Karpas-422 (cell line): ENCODE measurements at regions not wholly inside any gene's neighbourhood (a gene's known extent, or its start where the extent isn't known, plus 50 kb on each side); places are given as distances from the start of the nearest gene placed in this dataset.

Experiments used
- DNase-seq: peaks from one replicate; pipeline ENCODE4 v3.0.0-alpha.2; 2015
- H2AFZ ChIP-seq: fragments of 200-600 bp; sonication (generic); 2 replicates; pipeline ENCODE4 v1.6.1; 2014; ENCODE audit warnings: antibody characterized with exemption, low read length, mixed read lengths
- H3K27ac ChIP-seq: fragments of 200-600 bp; sonication (generic); 2 replicates; pipeline ENCODE4 v1.5.1; 2014; ENCODE audit warnings: mild to moderate bottlenecking, low read length, moderate library complexity
- H3K27me3 ChIP-seq: fragments of 200-600 bp; sonication (generic); 2 replicates; pipeline ENCODE4 v1.6.1; 2014; ENCODE audit warnings: low read length, mixed read lengths
- H3K36me3 ChIP-seq: fragments of 200-600 bp; sonication (generic); 2 replicates; pipeline ENCODE4 v1.6.1; 2014; ENCODE audit warnings: low read length, mixed read lengths; ENCODE audit not compliant: insufficient read depth
- H3K4me1 ChIP-seq: fragments of 200-600 bp; sonication (generic); 2 replicates; pipeline ENCODE4 v1.6.1; 2014; ENCODE audit warnings: mild to moderate bottlenecking, low read length, mixed read lengths
- H3K4me2 ChIP-seq: fragments of 200-600 bp; sonication (generic); 2 replicates; pipeline ENCODE4 v1.6.1; 2014; ENCODE audit warnings: low read length, low read depth, mild to moderate bottlenecking; ENCODE audit not compliant: poor library complexity, severe bottlenecking
- H3K4me3 ChIP-seq: fragments of 200-600 bp; sonication (generic); 2 replicates; pipeline ENCODE4 v1.5.1; 2014; ENCODE audit warnings: mild to moderate bottlenecking, antibody characterized with exemption, low read length, mixed read lengths
- H3K79me2 ChIP-seq: fragments of 200-600 bp; sonication (generic); 2 replicates; pipeline ENCODE4 v1.6.1; 2014; ENCODE audit warnings: mild to moderate bottlenecking, low read length, mixed read lengths
- H3K9ac ChIP-seq: fragments of 200-600 bp; sonication (generic); 2 replicates; pipeline ENCODE4 v1.6.0; 2014; ENCODE audit warnings: low read length
- H3K9me2 ChIP-seq: fragments of 200-600 bp; sonication (generic), shearing (Covaris generic); replicated peaks from 2 replicates; pipeline ENCODE4 v1.6.0; 2014; ENCODE audit warnings: mild to moderate bottlenecking, low read length, moderate library complexity; ENCODE audit not compliant: insufficient read depth
- H3K9me3 ChIP-seq: fragments of 300-700, 200-600 bp; sonication (generic); 2 replicates; pipeline ENCODE4 v1.6.1; 2014; ENCODE audit warnings: low read length, mixed read lengths
- H4K20me1 ChIP-seq: fragments of 200-600 bp; sonication (generic); 2 replicates; pipeline ENCODE4 v1.6.1; 2014; ENCODE audit warnings: mild to moderate bottlenecking, antibody characterized with exemption, low read length, low read depth; ENCODE audit not compliant: insufficient read depth

DNA sequence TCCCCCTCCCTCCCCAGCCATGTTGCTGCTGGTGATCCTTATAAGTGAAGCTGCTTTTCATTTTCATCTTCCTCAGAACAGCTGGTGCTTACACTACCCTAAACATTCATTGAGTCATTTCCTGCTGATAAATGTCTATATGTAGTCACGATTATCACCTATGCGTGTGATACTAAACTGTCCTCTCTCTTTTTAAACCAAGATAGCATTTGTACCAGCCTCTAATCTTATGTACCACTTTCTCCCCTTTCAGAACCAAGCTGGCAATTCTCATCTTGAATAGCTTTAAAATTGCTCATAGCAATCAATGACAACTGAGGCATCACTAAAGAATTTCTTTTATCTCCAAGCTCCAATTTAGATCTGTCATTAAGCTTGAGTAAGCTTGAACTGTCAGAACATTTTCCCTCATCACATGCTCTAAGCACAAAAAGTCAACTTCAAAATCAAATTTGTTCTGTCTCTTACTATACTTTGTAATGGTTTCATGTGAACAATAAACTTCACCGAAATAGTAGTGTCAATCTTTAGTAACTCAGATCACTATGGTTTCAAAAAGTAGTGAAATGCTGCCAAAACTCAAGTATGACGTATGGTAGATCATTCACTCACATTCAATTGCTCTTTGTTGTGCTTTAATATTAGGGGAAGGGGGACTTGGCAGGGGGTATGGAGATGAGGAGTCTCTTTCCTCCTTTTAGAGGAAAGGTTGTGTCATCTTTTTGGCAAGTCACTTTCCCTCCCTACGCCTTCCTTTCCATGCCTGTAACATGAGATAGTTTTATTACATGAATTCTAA is 178.1 kb upstream of the NOVA1 start:
- Histone ChIP-seq H2AFZ (no peak overlapping the region), H3K4me2 (no peak overlapping the region), H3K79me2 (no peaks in the 10 kb centered on the region), H3K36me3 (no peaks in the 10 kb centered on the region), H3K9me2 (no peaks in the 10 kb centered on the region), H3K27ac (no peak overlapping the region), H4K20me1 (no peaks in the 10 kb centered on the region), H3K4me3 (no peak overlapping the region), H3K9me3 (peaks cover 42% of the 10 kb centered on the region), H3K9ac (no peak overlapping the region), H3K4me1 (no peaks in the 10 kb centered on the region), H3K27me3 (no peaks in the 10 kb centered on the region)
- no peak for DNase-seq

DNA sequence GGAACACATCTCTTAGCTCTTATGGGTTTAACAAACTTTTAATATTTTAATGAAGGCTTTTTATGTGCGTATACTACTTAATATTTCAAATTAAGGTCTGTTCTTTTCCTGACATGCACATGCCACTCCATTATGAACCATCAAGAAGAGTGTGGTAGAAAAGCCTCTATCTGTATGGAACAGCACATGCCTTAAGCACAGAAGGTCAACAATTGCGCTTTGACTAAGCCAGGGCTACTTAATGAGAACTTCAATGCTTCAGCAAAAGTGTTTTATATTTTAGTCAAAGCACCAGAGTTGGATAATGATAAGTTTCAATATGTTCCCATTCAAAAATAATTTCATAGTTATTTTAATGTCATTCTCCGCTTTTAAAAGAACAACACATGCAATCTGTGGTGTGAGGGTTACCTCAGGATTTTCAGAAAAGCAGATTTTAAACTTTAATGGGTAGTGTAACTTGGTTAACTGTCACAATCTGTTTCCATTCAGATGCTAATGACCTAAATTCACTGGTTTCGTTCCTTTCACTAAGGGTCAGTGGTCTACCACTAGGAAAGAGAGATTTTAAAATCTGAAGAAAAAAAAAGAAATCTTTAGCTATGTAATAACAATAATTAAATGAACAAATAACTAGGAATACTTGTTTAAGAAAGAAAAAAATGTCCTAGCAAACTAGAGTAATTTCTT is 193.4 kb upstream of the NOVA1 start:
- no peak overlapping the region for H3K27ac ChIP-seq
- H2AFZ ChIP-seq = no peak overlapping the region

GRCh38 chr14:26794731-26795130 is 196.9 kb upstream of the NOVA1 start:
- DNase-seq = no peak
- Histone ChIP-seq H3K4me1 (no peaks in the 10 kb centered on the region), H3K79me2 (no peaks in the 10 kb centered on the region), H3K9me2 (no peaks in the 10 kb centered on the region), H4K20me1 (no peaks in the 10 kb centered on the region), H3K27me3 (no peaks in the 10 kb centered on the region), H3K4me3 (no peak overlapping the region), H3K4me2 (no peak overlapping the region), H3K27ac (no peak overlapping the region), H3K9me3 (peaks cover 70% of the 10 kb centered on the region), H3K36me3 (no peaks in the 10 kb centered on the region; the same call in 1 of the 2 replicates), H2AFZ (no peak overlapping the region), H3K9ac (no peak overlapping the region)

More for the DNA sequence above, 193.4 kb upstream of the NOVA1 start:
- Histone ChIP-seq H3K4me3 (no peak overlapping the region), H3K79me2 (no peaks in the 10 kb centered on the region), H3K9me2 (no peaks in the 10 kb centered on the region), H3K4me2 (no peak overlapping the region), H3K9ac (no peak overlapping the region), H3K27me3 (no peaks in the 10 kb centered on the region), H3K9me3 (peaks cover 77% of the 10 kb centered on the region), H3K4me1 (no peaks in the 10 kb centered on the region), H4K20me1 (no peaks in the 10 kb centered on the region), H3K36me3 (no peaks in the 10 kb centered on the region; the same call in 1 of the 2 replicates)
- no peak for DNase-seq

DNA sequence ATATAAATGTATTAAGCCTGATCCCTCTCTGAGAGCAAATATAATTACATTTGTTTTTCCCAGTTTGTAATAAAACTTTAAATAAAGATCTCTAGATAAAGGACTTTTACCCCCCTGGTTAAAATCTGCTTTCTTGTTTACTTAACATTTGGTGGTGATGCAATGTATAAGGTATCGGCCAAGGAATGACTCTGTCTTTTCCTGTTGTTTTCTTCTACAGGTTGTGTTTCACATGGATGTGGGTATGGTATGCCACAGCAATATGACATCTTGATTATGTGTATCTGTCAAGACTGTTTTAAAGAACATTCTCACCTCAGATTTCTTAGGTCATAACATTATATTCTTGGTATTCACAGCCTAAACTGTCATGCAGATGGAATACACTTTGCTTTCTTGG is 210.6 kb upstream of the NOVA1 start:
- no peaks in the 10 kb centered on the region for H3K9me2 ChIP-seq
- DNase-seq = no peak
- H3K27me3 ChIP-seq = no peaks in the 10 kb centered on the region
- no peak overlapping the region for H3K4me2 ChIP-seq
- H3K4me1 ChIP-seq = no peaks in the 10 kb centered on the region
- peaks cover 65% of the 10 kb centered on the region for H3K9me3 ChIP-seq
- H3K79me2 ChIP-seq = no peaks in the 10 kb centered on the region
- no peak overlapping the region for H3K9ac ChIP-seq
- no peaks in the 10 kb centered on the region for H4K20me1 ChIP-seq
- H3K36me3 ChIP-seq = no peaks in the 10 kb centered on the region
- no peak overlapping the region for H3K27ac ChIP-seq
- no peak overlapping the region for H3K4me3 ChIP-seq
- no peak overlapping the region for H2AFZ ChIP-seq

DNA sequence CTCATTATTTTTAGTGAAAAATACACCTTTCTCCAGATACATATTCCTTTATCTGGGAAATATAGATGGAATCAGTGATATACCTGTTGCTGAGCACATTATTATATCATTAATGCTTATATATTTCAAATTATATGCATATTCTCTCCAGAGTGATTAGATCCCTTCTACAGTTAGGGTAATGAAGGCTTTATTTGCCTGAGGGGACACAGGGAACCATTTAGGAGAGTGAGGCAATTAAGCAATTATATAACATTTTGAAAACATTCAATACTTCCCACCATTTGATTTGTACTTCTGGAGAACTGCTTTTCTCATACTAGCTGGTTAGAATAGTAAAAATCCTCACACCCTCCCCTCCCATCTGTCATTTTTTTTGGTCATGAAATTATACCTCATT is 212.8 kb upstream of the NOVA1 start:
- Histone ChIP-seq H3K9me3 (peaks cover 61% of the 10 kb centered on the region), H3K4me1 (no peaks in the 10 kb centered on the region), H3K79me2 (no peaks in the 10 kb centered on the region), H3K4me3 (no peak overlapping the region), H2AFZ (no peak overlapping the region), H3K27me3 (no peaks in the 10 kb centered on the region), H3K9ac (no peak overlapping the region), H4K20me1 (no peaks in the 10 kb centered on the region), H3K36me3 (no peaks in the 10 kb centered on the region), H3K9me2 (no peaks in the 10 kb centered on the region), H3K27ac (no peak overlapping the region), H3K4me2 (no peak overlapping the region)
- DNase-seq = no peak

- Histone ChIP-seq H3K79me2 (no peaks in the 10 kb centered on the region), H3K4me1 (no peaks in the 10 kb centered on the region), H3K4me2 (no peak overlapping the region), H3K9me2 (no peaks in the 10 kb centered on the region), H3K36me3 (no peaks in the 10 kb centered on the region), H2AFZ (no peak overlapping the region), H3K9ac (no peak overlapping the region), H3K27ac (no peak overlapping the region), H3K4me3 (no peak overlapping the region), H4K20me1 (no peaks in the 10 kb centered on the region), H3K27me3 (no peaks in the 10 kb centered on the region), H3K9me3 (peaks cover 56% of the 10 kb centered on the region)
- no peak for DNase-seq
Observed at GRCh38 chr14:26811756-26812305, 214.0 kb upstream of the NOVA1 start.

- Histone ChIP-seq H3K27me3 (no peaks in the 10 kb centered on the region), H3K9me3 (peaks cover 74% of the 10 kb centered on the region), H3K27ac (no peak overlapping the region), H2AFZ (no peak overlapping the region), H3K4me1 (no peaks in the 10 kb centered on the region), H3K4me2 (no peak overlapping the region), H3K9ac (no peak overlapping the region), H3K36me3 (no peaks in the 10 kb centered on the region), H4K20me1 (no peaks in the 10 kb centered on the region), H3K79me2 (no peaks in the 10 kb centered on the region), H3K9me2 (no peaks in the 10 kb centered on the region), H3K4me3 (no peak overlapping the region)
- no peak for DNase-seq
Observed at GRCh38 chr14:26820138-26820537, 222.3 kb upstream of the NOVA1 start.

- Histone ChIP-seq H3K4me1 (no peaks in the 10 kb centered on the region), H3K79me2 (no peaks in the 10 kb centered on the region), H3K9ac (no peak overlapping the region), H4K20me1 (no peaks in the 10 kb centered on the region), H3K4me2 (no peak overlapping the region), H3K27ac (no peak overlapping the region), H3K27me3 (no peaks in the 10 kb centered on the region), H2AFZ (no peak overlapping the region), H3K36me3 (no peaks in the 10 kb centered on the region), H3K9me2 (no peaks in the 10 kb centered on the region), H3K9me3 (peaks cover 74% of the 10 kb centered on the region), H3K4me3 (no peak overlapping the region)
- DNase-seq = no peak
Observed at GRCh38 chr14:26820572-26820971, 222.7 kb upstream of the NOVA1 start.
